ENCODE measurements at regions not wholly inside any gene's neighbourhood (a gene's known extent, or its start where the extent isn't known, plus 50 kb on each side); places are given as distances from the start of the nearest gene placed in this dataset.

DNA sequence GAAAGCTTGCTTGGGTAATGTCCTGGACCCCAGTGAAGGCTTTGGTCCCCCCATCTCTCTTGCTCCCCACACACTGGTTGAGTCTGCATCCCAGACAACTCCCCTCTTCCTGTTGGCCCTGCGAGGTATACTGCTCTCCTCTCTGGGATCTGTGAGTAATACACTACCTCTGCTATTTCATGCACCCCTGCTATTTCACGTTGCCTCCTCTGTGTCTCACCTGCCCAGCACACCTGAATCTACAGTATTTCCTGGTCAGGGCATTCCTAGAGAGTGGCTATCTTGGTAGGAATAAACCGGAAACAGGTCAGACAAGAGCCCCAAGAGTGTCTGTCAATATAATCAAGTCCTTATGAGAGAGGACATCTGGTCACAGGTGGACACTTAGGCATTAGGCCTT lies 114.3 kb upstream of the ODAD2 start:
- no peak for TF ChIP-seq EZH2 (IDR thresholded peaks at IDR 0.05; ENCODE audit: borderline replicate concordance, low read depth, low read length, poor library complexity, severe bottlenecking)
- TF ChIP-seq, protein P1, sequence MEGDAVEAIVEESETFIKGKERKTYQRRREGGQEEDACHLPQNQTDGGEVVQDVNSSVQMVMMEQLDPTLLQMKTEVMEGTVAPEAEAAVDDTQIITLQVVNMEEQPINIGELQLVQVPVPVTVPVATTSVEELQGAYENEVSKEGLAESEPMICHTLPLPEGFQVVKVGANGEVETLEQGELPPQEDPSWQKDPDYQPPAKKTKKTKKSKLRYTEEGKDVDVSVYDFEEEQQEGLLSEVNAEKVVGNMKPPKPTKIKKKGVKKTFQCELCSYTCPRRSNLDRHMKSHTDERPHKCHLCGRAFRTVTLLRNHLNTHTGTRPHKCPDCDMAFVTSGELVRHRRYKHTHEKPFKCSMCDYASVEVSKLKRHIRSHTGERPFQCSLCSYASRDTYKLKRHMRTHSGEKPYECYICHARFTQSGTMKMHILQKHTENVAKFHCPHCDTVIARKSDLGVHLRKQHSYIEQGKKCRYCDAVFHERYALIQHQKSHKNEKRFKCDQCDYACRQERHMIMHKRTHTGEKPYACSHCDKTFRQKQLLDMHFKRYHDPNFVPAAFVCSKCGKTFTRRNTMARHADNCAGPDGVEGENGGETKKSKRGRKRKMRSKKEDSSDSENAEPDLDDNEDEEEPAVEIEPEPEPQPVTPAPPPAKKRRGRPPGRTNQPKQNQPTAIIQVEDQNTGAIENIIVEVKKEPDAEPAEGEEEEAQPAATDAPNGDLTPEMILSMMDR (conservative IDR thresholded peaks at IDR 0.05; ENCODE audit: low read depth, low read length): no peak
- Histone ChIP-seq H3K4me3 (ENCODE audit: low read depth, low read length, poor library complexity, severe bottlenecking) (no peak overlapping the region), H3K36me3 (ENCODE audit: insufficient read depth, low read length, poor library complexity, severe bottlenecking) (no peaks in the 10 kb centered on the region), H3K9me3 (ENCODE audit: low read depth, low read length, poor library complexity, severe bottlenecking) (no peaks in the 10 kb centered on the region), H3K27ac (ENCODE audit: low read depth, low read length, poor library complexity, severe bottlenecking) (no peak overlapping the region), H3K27me3 (replicated peaks; ENCODE audit: insufficient read depth, low read depth, low read length, poor library complexity) (no peaks in the 10 kb centered on the region), H3K4me1 (ENCODE audit: insufficient read depth, low read length, poor library complexity, severe bottlenecking) (no peaks in the 10 kb centered on the region)
- no peak for DNase-seq (ENCODE audit: low spot score)
- no TSS peak for BruUV-seq (replicated peaks)
- ChIA-PET CTCF (no interaction called here), POLR2A (ENCODE audit: low non-redundant PET) (no interaction called here)
- intact Hi-C loops (cut with micrococcal nuclease; ENCODE audit: unreplicated experiment): no loop called here

DNA sequence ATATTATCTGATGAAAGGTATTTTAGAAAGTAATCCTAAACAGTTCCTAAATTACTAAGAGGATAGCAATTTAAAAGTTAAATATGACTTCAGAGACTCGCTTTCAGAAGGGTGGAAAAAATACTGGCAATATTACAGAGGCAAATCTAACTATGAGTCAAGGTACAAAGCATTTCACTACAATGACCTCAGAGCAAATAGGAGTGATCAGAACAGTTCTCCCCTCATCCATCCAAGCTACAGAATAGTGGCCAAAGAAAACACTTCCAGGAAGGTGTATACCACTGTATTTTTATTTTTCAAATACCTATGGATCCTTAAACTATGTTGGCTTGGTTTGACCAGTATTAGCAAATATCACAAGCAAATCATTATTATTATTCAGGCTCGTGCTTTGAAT lies 112.8 kb upstream of the ODAD2 start:
- DNase-seq (ENCODE audit: low spot score): no peak
- Histone ChIP-seq H3K4me1 (ENCODE audit: insufficient read depth, low read length, poor library complexity, severe bottlenecking) (no peaks in the 10 kb centered on the region), H3K9me3 (ENCODE audit: low read depth, low read length, poor library complexity, severe bottlenecking) (no peaks in the 10 kb centered on the region), H3K36me3 (ENCODE audit: insufficient read depth, low read length, poor library complexity, severe bottlenecking) (no peaks in the 10 kb centered on the region), H3K27me3 (replicated peaks; ENCODE audit: insufficient read depth, low read depth, low read length, poor library complexity) (no peaks in the 10 kb centered on the region), H3K27ac (ENCODE audit: low read depth, low read length, poor library complexity, severe bottlenecking) (no peak overlapping the region), H3K4me3 (ENCODE audit: low read depth, low read length, poor library complexity, severe bottlenecking) (no peak overlapping the region)
- intact Hi-C loops (cut with micrococcal nuclease; ENCODE audit: unreplicated experiment): no loop called here
- no peak for TF ChIP-seq EZH2 (IDR thresholded peaks at IDR 0.05; ENCODE audit: borderline replicate concordance, low read depth, low read length, poor library complexity, severe bottlenecking)
- POLR2A ChIA-PET (ENCODE audit: low non-redundant PET): no interaction called here
- CTCF ChIA-PET: no interaction called here
- no TSS peak for BruUV-seq (replicated peaks)

DNA sequence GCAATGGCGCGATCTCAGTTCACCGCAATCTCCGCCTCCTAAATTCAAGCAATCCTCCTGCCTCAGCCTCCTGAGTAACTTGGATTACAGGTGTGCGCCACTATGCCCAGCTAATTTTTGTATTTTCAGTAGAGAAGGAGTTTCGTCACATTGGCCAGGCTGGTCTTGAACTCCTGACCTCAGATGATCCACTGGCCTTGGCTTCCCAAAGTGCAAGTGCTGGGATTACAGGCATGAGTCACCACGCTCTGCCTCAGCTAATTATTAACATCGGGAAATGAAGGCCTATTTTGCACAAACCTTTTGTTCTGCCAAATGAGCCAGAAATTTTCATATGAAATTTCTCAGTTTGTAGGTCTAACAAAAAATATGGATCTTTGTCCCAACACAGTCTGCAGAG lies 106.7 kb upstream of the ODAD2 start:
- POLR2A ChIA-PET (ENCODE audit: low non-redundant PET): no interaction called here
- H3K4me1 ChIP-seq (ENCODE audit: insufficient read depth, low read length, poor library complexity, severe bottlenecking): no peaks in the 10 kb centered on the region
- CTCF ChIA-PET: no interaction called here
- no peaks in the 10 kb centered on the region for H3K36me3 ChIP-seq (ENCODE audit: insufficient read depth, low read length, poor library complexity, severe bottlenecking)
- no TSS peak for BruUV-seq (replicated peaks)
- H3K4me3 ChIP-seq (ENCODE audit: low read depth, low read length, poor library complexity, severe bottlenecking): no peak overlapping the region
- intact Hi-C loops (cut with micrococcal nuclease; ENCODE audit: unreplicated experiment): no loop called here
- TF ChIP-seq, protein P1 (conservative IDR thresholded peaks at IDR 0.05; ENCODE audit: low read depth, low read length): no peak
- no peak for TF ChIP-seq EZH2 (IDR thresholded peaks at IDR 0.05; ENCODE audit: borderline replicate concordance, low read depth, low read length, poor library complexity, severe bottlenecking)
- H3K9me3 ChIP-seq (ENCODE audit: low read depth, low read length, poor library complexity, severe bottlenecking): no peaks in the 10 kb centered on the region
- no peaks in the 10 kb centered on the region for H3K27me3 ChIP-seq (replicated peaks; ENCODE audit: insufficient read depth, low read depth, low read length, poor library complexity)
- no peak for DNase-seq (ENCODE audit: low spot score)
- H3K27ac ChIP-seq (ENCODE audit: low read depth, low read length, poor library complexity, severe bottlenecking): no peak overlapping the region

DNA sequence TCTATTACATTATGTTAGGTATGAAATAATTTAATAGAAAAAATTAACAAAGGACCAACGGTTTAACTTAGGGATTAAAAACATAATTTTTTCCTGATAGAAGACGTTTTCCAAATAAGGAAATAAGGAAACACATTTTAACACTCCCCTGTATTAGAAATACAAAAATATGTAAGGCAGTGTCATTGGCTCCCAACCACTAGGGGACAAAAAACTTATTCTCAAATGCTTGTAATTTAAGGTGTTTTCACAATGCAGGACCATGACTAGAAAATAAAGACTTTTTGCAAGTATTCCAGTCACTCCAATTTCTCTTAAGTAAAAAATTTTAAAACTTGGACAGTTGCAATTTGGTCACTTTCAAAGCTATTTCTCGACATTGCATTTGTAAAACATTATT lies 98.8 kb upstream of the ODAD2 start:
- intact Hi-C loops (cut with micrococcal nuclease; ENCODE audit: unreplicated experiment): no loop called here
- Histone ChIP-seq H3K9me3 (ENCODE audit: low read depth, low read length, poor library complexity, severe bottlenecking) (no peaks in the 10 kb centered on the region), H3K4me1 (ENCODE audit: insufficient read depth, low read length, poor library complexity, severe bottlenecking) (no peaks in the 10 kb centered on the region), H3K27me3 (replicated peaks; ENCODE audit: insufficient read depth, low read depth, low read length, poor library complexity) (no peaks in the 10 kb centered on the region), H3K4me3 (ENCODE audit: low read depth, low read length, poor library complexity, severe bottlenecking) (no peak overlapping the region), H3K36me3 (ENCODE audit: insufficient read depth, low read length, poor library complexity, severe bottlenecking) (no peaks in the 10 kb centered on the region), H3K27ac (ENCODE audit: low read depth, low read length, poor library complexity, severe bottlenecking) (no peak overlapping the region)
- ChIA-PET POLR2A (ENCODE audit: low non-redundant PET) (no interaction called here), CTCF (no interaction called here)
- no peak for DNase-seq (ENCODE audit: low spot score)
- BruUV-seq (replicated peaks): no TSS peak
- TF ChIP-seq, protein P1 (conservative IDR thresholded peaks at IDR 0.05; ENCODE audit: low read depth, low read length): no peak; the same call in 1 of the 2 replicates
- no peak for TF ChIP-seq EZH2 (IDR thresholded peaks at IDR 0.05; ENCODE audit: borderline replicate concordance, low read depth, low read length, poor library complexity, severe bottlenecking)
